MCF 10A (cell line): ENCODE measurements at regions not wholly inside any gene's neighbourhood (a gene's known extent, or its start where the extent isn't known, plus 50 kb on each side); places are given as distances from the start of the nearest gene placed in this dataset.

Experiments used
- BruUV-seq: library from RNA; stranded (reverse); fragments of 400-500 nt; replicated peaks from 2 replicates; lab custom pipeline; 2021; lab: Mats Ljungman, UMichigan
- CTCF ChIA-PET: fragments of 300-600 bp; sonication (Branson Sonifier 250); formaldehyde crosslinking; extraction: SDS; loops from one replicate; lab custom pipeline; 2021; ENCODE audit warnings: antibody characterized with exemption, inconsistent platforms; lab: Yijun Ruan, JAX
- POLR2A ChIA-PET: fragments of 300-600, 350-650 bp; sonication (Branson Sonifier 250); formaldehyde crosslinking; extraction: SDS; loops from one replicate; lab custom pipeline; 2020; ENCODE audit warnings: antibody characterized with exemption, inconsistent platforms; lab: Yijun Ruan, JAX
- DNase-seq: peaks from one replicate; pipeline ENCODE4 v3.0.0-alpha.2; 2018; ENCODE audit not compliant: unreplicated experiment
- H3K27ac Mint-ChIP-seq: one replicate; pipeline ENCODE4 v1.8.0; 2022; ENCODE audit warnings: mild to moderate bottlenecking, low read depth, mixed read lengths; ENCODE audit not compliant: unreplicated experiment
- H3K27me3 Mint-ChIP-seq: one replicate; pipeline ENCODE4 v1.8.0; 2022; ENCODE audit warnings: mixed read lengths; ENCODE audit not compliant: insufficient read depth, unreplicated experiment
- H3K36me3 Mint-ChIP-seq: one replicate; pipeline ENCODE4 v1.8.0; 2022; ENCODE audit warnings: mild to moderate bottlenecking, moderate library complexity, mixed read lengths; ENCODE audit not compliant: insufficient read depth, unreplicated experiment
- H3K4me1 Mint-ChIP-seq: one replicate; pipeline ENCODE4 v1.8.0; 2022; ENCODE audit warnings: mixed read lengths; ENCODE audit not compliant: insufficient read depth, unreplicated experiment
- H3K4me3 Mint-ChIP-seq: one replicate; pipeline ENCODE4 v1.8.0; 2022; ENCODE audit warnings: mild to moderate bottlenecking, moderate library complexity, mixed read lengths; ENCODE audit not compliant: unreplicated experiment
- H3K9me3 Mint-ChIP-seq: one replicate; pipeline ENCODE4 v1.8.0; 2022; ENCODE audit warnings: mixed read lengths; ENCODE audit not compliant: unreplicated experiment
- intact Hi-C: fragments of 100-400 bp; cut with micrococcal nuclease; formaldehyde crosslinking; loops from 2 replicates; pipeline ENCODE4 v1.14.1; 2022
- TF ChIP-seq, protein P1 (sequence below): fragments of 200-600 bp; IDR thresholded peaks from one replicate; pipeline ENCODE4 v1.8.0; 2022; ENCODE audit warnings: antibody characterized with exemption, mild to moderate bottlenecking; ENCODE audit not compliant: unreplicated experiment

DNA sequence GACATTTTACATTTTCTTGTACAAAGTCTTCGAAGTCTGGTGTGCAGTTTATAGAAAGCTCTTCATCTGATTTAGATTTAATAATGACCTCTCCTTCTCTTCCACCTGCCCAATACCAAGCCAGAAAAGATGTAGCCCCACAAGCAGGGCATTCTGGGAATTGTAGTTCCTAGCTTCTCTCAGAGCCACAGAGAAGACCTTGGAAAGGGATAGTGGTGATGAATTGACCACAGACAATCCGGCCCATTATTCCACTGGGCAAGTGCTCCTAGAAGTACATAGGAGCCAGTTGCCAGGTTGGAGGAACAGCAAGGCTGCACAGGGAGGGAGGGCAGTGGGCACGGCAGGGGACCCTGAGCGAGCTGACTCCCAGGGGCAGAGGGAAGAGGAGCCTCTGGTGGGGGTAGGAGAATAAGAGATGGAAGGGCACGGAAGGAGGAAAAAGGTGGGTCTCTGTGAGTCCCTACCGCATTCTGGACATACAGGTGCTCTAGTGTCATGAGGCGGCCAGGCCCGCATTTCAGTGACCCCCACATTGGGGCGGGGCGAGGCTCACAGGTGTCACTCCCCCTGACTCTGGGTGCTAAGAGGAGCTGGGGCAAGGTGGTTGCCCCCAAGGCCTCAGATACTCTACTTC, 152.5 kb upstream of the HAAO start:
- no TSS peak for BruUV-seq
- CTCF ChIA-PET, result interaction anchor here (0.9 to 7.0 kb wide), 9 partner anchors 9 to 597 kb away, joined by 3 to 106 read pairs (median 7); no protein-coding TSS in a partner anchor
- Mint-ChIP-seq H3K4me1 (peaks cover 10% of the 10 kb centered on the region), H3K27ac (no peak overlapping the region), H3K36me3 (peaks cover 12% of the 10 kb centered on the region), H3K27me3 (no peaks in the 10 kb centered on the region), H3K4me3 (no peak overlapping the region), H3K9me3 (no peaks in the 10 kb centered on the region)
- TF ChIP-seq, protein P1, sequence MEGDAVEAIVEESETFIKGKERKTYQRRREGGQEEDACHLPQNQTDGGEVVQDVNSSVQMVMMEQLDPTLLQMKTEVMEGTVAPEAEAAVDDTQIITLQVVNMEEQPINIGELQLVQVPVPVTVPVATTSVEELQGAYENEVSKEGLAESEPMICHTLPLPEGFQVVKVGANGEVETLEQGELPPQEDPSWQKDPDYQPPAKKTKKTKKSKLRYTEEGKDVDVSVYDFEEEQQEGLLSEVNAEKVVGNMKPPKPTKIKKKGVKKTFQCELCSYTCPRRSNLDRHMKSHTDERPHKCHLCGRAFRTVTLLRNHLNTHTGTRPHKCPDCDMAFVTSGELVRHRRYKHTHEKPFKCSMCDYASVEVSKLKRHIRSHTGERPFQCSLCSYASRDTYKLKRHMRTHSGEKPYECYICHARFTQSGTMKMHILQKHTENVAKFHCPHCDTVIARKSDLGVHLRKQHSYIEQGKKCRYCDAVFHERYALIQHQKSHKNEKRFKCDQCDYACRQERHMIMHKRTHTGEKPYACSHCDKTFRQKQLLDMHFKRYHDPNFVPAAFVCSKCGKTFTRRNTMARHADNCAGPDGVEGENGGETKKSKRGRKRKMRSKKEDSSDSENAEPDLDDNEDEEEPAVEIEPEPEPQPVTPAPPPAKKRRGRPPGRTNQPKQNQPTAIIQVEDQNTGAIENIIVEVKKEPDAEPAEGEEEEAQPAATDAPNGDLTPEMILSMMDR, result no peak
- intact Hi-C loops, result loop anchor here (5.0 kb wide), 1 partner anchor 88 kb away; no protein-coding TSS in a partner anchor
- DNase-seq, result no peak
- POLR2A ChIA-PET, result interaction anchor here (0.6 to 1.5 kb wide), 2 partner anchors 9 to 595 kb away, joined by 3 to 4 read pairs; no protein-coding TSS in a partner anchor

DNA sequence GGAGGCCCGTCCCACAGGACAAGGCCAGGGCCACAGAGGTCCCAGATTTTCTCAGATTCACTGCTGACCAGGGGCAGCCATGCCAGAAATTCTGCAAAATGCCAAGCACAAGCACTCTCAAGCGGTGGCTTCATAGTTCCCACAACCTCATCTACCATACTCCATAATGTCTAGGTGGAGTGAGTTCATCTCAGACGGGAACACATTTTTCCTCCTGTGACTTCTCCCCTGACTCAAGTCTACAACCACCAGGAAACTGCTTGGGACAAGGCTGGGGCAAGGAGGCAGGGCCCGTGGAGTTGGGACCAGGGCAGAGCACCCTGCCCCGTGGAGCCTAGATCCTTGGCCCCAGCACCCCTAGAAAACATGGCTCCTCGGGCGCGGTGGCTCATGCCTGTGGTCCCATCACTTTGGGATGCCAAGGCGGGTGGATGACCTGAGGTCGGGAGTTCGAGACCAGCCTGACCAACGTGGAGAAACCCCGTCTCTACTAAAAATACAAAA, 150.7 kb upstream of the HAAO start:
- Mint-ChIP-seq H3K9me3 (no peaks in the 10 kb centered on the region), H3K27ac (no peak overlapping the region), H3K4me1 (peaks cover 10% of the 10 kb centered on the region), H3K36me3 (peaks cover 14% of the 10 kb centered on the region), H3K4me3 (no peak overlapping the region), H3K27me3 (no peaks in the 10 kb centered on the region)
- POLR2A ChIA-PET, result interaction anchor here (1.0 kb wide), 1 partner anchor 543 kb away, joined by 3 read pairs; no protein-coding TSS in a partner anchor
- BruUV-seq, result no TSS peak
- TF ChIP-seq, protein P1, result no peak
- intact Hi-C loops, result no loop called here
- DNase-seq, result no peak
- CTCF ChIA-PET, result interaction anchor here (0.7 to 7.0 kb wide), 5 partner anchors 31 to 285 kb away, joined by 3 to 106 read pairs (median 6); no protein-coding TSS in a partner anchor

DNA sequence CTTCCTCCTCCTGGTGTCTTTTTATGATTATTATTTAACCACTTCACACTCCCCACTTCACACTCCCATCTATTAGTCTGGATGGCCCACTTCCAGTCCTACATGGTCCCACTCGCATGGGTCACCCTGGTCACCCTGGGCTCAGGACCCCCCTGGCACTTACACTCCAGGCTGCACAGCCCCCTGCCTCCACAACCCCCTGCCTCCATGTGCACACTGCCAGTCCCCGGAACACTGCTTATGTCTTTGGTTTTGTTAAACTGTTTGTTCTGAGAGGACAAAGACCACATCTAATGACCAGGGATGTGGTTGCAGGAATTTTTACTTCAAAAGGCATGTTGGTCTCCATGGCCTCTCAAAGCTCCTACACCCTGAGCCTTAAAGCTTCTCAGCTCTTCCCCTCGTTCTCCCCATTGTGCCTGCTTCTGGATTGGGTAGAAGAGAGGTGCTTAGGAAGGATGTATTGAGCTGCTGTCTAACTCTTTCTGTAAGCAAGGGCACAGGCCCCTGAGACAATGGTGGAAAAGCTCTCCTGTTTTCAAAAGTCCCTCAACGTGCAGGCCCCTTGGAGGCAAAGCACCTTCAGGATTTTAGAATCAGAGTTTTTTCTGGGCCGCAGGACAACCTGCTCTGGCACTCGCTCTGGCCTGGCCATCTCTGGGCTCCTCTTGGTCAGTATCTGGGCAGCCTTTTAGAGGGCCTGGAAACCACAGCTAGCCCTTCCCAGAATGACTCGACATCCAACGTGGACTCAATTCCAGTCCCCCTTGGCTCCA, 150.0 kb upstream of the HAAO start:
- ChIA-PET POLR2A (interaction anchor here (2.3 kb wide), 1 partner anchor 189 kb away, joined by 5 read pairs; no protein-coding TSS in a partner anchor), CTCF (interaction anchor here (0.8 to 7.0 kb wide), 3 partner anchors 32 to 286 kb away, joined by 4 to 106 read pairs (median 48); no protein-coding TSS in a partner anchor)
- Mint-ChIP-seq H3K27ac (no peak overlapping the region), H3K27me3 (no peaks in the 10 kb centered on the region), H3K4me3 (no peak overlapping the region), H3K4me1 (peaks cover 7% of the 10 kb centered on the region), H3K36me3 (peaks cover 12% of the 10 kb centered on the region), H3K9me3 (no peaks in the 10 kb centered on the region)
- TF ChIP-seq, protein P1, result no peak
- no peak for DNase-seq
- intact Hi-C loops, result no loop called here
- BruUV-seq, result no TSS peak
